Fibroblast of the aortic adventitia (primary cell): ENCODE measurements at regions not wholly inside any gene's neighbourhood (a gene's known extent, or its start where the extent isn't known, plus 50 kb on each side); places are given as distances from the start of the nearest gene placed in this dataset.

Source experiments
- DNase-seq: peaks from one replicate; pipeline ENCODE4 v3.0.0-alpha.2; 2010; ENCODE audit warnings: low read depth
- H3K4me3 ChIP-seq: 2 replicates; pipeline ENCODE4 v1.5.1; 2011; ENCODE audit warnings: low read depth, mild to moderate bottlenecking, control low read depth, low read length, moderate library complexity
- CTCF ChIP-seq: IDR thresholded peaks from 2 replicates; pipeline ENCODE4 v1.5.1; 2011; ENCODE audit warnings: mild to moderate bottlenecking, low read length, control low read depth, inconsistent platforms; ENCODE audit not compliant: insufficient read depth

GRCh38 chr5:107153283-107153682 lies 517.5 kb downstream of the EFNA5 start:
- DNase-seq: no peak
- no peak overlapping the region for H3K4me3 ChIP-seq
- no peak for TF ChIP-seq CTCF

- H3K4me3 ChIP-seq: no peak overlapping the region
- DNase-seq: no peak
- no peak for TF ChIP-seq CTCF
Observed at GRCh38 chr5:107149243-107150005, 521.3 kb downstream of the EFNA5 start.

GRCh38 chr5:107147589-107147988 lies 523.1 kb downstream of the EFNA5 start:
- H3K4me3 ChIP-seq: no peak overlapping the region
- DNase-seq: no peak
- no peak for TF ChIP-seq CTCF

GRCh38 chr5:107146901-107147300 lies 523.8 kb downstream of the EFNA5 start:
- no peak for DNase-seq
- TF ChIP-seq CTCF: no peak
- no peak overlapping the region for H3K4me3 ChIP-seq

GRCh38 chr5:107135391-107135790 lies 535.3 kb downstream of the EFNA5 start:
- DNase-seq: peak; percentile 44
- no peak for TF ChIP-seq CTCF
- H3K4me3 ChIP-seq: no peak overlapping the region

- TF ChIP-seq CTCF: no peak
- no peak for DNase-seq
- H3K4me3 ChIP-seq: no peak overlapping the region
Observed at GRCh38 chr5:107134931-107135330, 535.8 kb downstream of the EFNA5 start.

GRCh38 chr5:107129051-107129450 lies 541.7 kb downstream of the EFNA5 start:
- DNase-seq: peak; percentile 67
- H3K4me3 ChIP-seq: no peak overlapping the region
- no peak for TF ChIP-seq CTCF
